HG03045 (cell line): ENCODE measurements at regions not wholly inside any gene's neighbourhood (a gene's known extent, or its start where the extent isn't known, plus 50 kb on each side); places are given as distances from the start of the nearest gene placed in this dataset.

Experiments used
- ATAC-seq: cut with Tn5 transposase; IDR thresholded peaks from one replicate; pipeline ENCODE4 v1.9.1; 2021; ENCODE audit warnings: mild to moderate bottlenecking, moderate library complexity; ENCODE audit not compliant: unreplicated experiment

- ATAC-seq = no peak
Observed at GRCh38 chr4:27181693-27182092, 321.1 kb downstream of the STIM2 start.

GRCh38 chr4:27182211-27182610, 321.6 kb downstream of the STIM2 start:
- ATAC-seq = no peak

- no peak for ATAC-seq
Observed at GRCh38 chr4:27184508-27185155, 324.0 kb downstream of the STIM2 start.

DNA sequence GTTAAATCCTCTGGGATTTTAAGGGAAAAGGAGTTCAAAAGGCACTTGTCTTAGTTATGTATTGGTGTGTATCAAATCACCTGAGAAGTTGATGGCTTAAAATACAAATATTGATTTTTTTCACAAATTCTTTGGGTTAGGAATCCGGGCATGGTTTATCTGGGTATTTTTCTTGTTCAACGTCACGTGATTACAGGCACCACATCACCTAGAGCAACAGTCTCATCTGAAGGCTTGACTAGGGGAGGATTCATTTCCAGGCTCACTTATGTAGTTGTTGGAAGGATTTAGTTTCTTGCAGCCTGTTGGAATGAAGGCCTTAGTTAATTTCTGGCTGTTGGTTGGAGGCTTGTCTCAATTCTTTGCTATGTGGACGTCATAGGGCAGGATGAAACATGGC, 326.1 kb downstream of the STIM2 start:
- ATAC-seq = no peak

DNA sequence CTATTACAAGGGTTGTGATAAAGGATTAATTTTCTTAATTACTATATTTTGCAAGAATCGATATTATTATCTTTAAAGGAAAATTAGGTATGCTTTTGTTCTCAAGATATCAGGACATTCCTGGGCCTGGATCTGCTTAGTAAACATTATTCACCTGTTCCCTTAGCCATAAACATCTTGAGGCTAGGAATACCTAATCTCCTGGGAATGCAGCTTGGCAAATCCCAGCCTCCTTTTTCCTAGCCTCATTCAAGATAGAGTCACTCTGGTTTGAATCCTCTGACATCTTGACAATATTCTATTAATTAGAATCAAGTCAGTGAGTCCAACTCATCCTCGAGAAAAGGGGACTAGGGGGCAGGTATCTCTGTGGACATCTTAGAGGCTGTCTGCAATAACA, 327.1 kb downstream of the STIM2 start:
- no peak for ATAC-seq

DNA sequence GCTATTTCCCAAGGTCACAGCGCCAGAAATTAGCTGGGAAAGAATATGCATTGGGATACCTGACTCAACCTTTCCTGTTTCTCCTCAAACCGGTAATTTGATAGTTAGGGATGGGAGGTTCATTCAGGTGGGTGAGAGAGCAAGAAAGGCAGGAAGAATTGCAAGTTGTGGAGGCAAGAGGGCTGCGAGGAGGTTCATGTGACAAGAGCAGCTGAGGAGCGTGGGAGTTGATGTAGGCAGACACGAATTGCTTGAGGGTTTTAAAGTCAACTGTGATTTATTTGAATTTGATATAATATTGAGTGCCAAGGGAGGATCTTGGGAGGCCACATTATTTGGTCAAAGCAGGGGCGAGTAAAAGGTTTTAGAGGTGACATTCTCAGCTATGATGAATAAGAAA, 329.0 kb downstream of the STIM2 start:
- ATAC-seq = no peak

- no peak for ATAC-seq
Observed at GRCh38 chr4:27191592-27191991, 331.0 kb downstream of the STIM2 start.

- ATAC-seq = no peak
Observed at GRCh38 chr4:27194599-27195176, 334.0 kb downstream of the STIM2 start.

GRCh38 chr4:27198246-27198645, 337.6 kb downstream of the STIM2 start:
- ATAC-seq = no peak

DNA sequence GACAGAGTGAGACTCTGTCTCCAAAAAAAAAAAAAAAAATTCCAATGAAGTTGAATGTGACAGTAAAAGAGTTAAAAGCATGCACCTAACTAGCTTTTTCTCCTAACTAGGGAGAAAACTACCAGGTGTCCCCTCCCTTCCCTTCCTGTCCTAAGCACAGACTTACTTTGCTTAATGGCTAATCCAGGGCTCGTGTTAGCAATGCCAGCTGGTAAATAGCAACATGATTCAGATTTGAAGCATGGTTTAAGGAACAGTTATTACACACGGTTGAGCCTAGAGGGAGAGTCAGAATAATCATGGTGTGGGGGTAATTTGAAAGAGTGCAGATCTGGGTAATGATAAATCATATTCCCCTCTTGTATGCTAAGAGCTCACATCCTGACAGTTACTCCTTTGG, 338.3 kb downstream of the STIM2 start:
- ATAC-seq = no peak

DNA sequence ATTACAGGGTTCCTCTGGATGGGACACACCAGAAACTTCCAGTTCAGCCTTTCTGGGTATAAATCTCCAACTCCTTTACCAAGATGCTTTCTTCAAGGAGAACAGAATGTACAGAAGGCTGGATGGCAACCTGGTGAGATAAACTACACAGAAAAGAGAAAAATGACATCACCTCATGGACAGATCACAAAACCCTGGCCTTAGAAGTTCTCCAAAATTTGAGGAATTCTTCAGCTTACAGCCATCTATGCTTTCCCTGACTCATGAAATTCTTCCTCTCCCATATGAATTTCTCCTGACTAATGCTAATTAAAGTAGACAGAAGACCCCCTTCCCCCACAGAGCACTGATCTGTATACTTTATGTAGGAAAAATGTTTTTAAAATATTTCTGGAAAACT, 345.4 kb downstream of the STIM2 start:
- ATAC-seq = no peak

DNA sequence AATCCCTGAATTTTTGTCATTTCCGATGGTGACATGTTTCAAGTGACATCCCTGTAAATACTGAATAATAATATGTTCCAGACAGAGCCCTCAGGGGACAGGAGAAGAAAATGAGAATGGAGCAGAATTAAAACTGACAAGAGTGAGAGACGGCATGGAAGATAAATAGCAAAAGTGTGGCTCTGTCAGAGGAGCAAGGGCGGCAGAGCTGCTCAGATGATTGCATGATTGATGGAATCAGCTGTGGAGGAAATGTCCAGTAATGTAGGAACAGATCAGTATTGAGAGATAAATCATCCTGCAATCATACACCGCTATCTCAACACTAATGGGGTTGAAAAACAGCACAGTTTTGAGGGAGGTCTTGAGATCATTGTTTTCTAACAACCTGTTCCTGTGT, 350.3 kb downstream of the STIM2 start:
- no peak for ATAC-seq

- ATAC-seq = no peak
Observed at GRCh38 chr4:27214010-27214409, 353.4 kb downstream of the STIM2 start.

- ATAC-seq = no peak
Observed at GRCh38 chr4:27215220-27215826, 354.7 kb downstream of the STIM2 start.

DNA sequence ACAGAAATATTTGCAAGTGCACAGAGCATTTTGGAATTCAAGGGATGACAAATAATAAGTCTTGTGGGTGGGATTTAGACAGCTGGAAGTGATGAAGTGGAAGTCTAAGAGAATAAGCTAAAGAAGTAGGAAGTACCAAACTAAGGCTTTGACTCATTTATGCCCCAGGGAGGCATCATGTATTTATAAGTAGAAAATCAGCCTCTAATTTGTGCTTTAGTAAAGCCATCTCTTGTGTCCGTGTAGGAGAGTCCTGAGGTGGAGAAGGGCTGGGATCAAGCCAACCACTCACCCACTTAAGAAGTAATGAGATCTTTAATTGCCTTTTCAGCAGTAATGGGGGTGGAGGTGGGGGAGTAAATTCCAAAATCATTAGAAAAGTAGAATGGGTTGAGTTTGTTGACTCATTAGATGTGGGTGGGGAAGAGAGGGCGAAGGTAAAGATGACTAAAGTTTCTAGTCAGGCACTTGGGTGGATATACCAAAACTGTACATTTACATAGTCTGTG, 356.7 kb downstream of the STIM2 start:
- no peak for ATAC-seq

DNA sequence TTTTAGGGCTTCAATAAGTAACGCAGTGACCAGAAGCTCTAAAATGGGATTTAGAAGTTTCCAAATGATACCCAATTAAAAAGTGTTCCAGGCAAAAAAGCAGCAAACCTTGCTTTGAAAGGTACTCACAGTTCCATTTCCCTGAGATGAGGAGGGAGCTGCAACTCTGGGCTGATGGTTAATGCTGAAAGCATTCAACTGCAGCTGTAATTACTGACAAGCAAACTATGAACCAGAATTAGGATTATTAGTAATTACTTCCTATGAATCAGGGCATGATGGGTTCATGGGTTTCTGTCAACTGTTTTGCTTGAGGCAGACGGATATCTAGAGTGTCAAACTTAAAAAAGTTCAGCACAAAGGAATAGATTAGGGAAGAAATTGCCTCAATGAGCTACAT, 357.4 kb downstream of the STIM2 start:
- ATAC-seq = no peak

DNA sequence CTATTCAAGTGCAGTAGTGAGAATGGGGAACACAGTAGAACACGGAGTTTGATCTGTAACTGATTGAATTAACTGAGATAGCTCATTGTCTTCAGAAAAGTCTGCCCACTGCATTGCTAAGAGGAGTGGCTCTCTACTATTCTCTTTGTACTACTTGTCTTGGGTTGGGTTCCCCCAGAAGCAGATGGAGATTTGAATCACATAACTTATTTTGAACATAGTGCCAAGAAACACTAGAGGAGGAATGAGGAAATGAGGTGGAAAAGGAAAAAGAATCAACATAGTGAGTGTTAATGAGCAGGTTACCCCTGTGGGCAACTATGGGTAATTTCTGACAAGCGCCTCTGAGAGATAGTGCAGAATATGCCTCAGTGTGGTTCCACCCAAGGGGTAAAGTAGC, 362.7 kb downstream of the STIM2 start:
- ATAC-seq = no peak

GRCh38 chr4:27233531-27233930, 372.9 kb downstream of the STIM2 start:
- ATAC-seq = no peak

- no peak for ATAC-seq
Observed at GRCh38 chr4:27234306-27234899, 373.8 kb downstream of the STIM2 start.

DNA sequence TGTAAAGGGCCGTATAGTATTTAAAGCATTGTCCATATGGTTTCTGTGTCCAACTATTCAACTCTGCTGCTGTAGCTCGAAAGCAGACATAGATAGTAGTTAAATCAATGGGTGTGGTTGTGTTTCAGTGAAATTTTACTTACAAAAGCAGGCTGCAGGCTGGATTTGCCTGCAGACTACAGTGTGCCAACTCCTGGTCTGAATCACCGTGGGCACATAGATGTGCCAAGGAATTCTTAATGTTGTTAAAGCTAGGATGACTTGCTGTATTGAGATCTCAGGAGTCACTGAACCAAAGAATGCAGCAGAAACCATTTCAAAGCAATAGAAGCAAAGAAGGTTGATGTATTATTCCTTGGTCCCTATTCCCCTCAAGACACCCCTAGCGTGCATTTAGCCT, 379.0 kb downstream of the STIM2 start:
- no peak for ATAC-seq

DNA sequence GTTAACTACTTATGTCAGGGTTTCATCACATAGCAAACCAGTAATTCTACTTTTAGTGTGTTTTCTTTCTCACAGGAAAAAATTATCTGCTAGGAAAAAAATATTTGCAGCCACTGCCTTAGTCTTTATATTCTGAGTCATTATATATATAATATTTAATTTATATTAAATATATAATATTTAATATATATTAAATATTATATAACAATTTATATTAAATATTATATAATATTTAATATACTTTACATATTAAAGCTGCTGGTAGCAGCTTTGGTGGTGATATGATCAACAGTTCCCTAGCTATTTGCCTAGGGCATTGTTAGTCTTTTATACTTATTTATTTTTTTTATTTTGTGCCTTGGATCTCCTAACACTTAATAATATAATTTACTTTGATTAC, 381.6 kb downstream of the STIM2 start:
- no peak for ATAC-seq

DNA sequence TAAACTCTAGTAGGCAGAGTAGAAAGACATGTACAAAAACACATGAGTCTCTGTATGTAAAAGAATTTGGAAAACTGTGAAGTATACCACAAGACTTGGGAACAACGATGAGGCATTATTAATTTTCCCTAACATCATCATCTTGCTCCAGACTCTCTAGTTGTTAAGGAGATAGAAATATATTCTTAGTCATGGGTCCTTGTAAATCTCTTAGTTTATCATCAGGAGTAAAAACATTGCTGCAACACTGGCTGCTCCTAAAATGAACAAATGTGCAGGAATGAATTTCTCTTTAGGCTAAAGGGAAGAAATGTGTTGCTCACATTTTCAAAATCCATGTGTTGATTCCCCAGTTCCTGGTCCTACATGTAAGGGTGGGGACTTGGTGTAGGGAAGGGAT, 384.6 kb downstream of the STIM2 start:
- ATAC-seq = no peak
